Ovary (tissue), 3 donors: ENCODE measurements at regions not wholly inside any gene's neighbourhood (a gene's known extent, or its start where the extent isn't known, plus 50 kb on each side); places are given as distances from the start of the nearest gene placed in this dataset.

ENCODE experiments used
- EP300 ChIP-seq: sonication (generic); formaldehyde crosslinking; IDR thresholded peaks from one replicate; pipeline ENCODE4 v1.6.1; 2017; ENCODE audit warnings: antibody characterized with exemption
- POLR2A ChIP-seq: fragments of 450-650 bp; IDR thresholded peaks from one replicate; pipeline ENCODE4 v1.6.1; 2017; ENCODE audit warnings: antibody characterized with exemption, mild to moderate bottlenecking, moderate library complexity
- TF ChIP-seq, protein P1 (sequence below), 3 donors: fragments of 450-650 bp in 2 of 3; fragments of 200-600 bp in 1 of 3; IDR thresholded peaks; one replicate each; pipeline versions ENCODE4 v1.5.1 to v1.8.0; 2016 to 2022; ENCODE audit warnings: antibody characterized with exemption in 3 of 3, mild to moderate bottlenecking in 1 of 3
- donor health status: DM: no; HTN: no; CAD: no.

DNA sequence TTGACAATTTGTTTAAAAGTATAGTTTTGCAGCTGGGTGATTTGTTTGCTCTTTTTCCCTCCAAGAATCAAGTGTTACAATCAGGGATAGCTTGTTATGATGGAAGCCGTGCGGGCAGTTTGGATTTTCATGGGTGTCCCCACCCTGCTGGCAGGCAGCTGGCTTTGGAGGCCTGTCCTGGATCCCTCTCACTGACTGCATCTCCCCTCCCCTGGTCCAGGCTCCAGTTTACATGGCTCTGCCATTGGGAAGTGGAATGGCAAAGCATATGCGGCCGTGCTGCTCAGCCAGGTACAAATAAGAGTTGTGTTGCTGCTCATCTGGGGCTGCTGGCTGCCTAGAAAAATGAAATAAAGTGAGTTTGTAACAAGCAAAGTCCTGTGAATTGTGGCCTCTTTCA, 76.0 kb downstream of the CXCL12 start:
- TF ChIP-seq, protein P1, sequence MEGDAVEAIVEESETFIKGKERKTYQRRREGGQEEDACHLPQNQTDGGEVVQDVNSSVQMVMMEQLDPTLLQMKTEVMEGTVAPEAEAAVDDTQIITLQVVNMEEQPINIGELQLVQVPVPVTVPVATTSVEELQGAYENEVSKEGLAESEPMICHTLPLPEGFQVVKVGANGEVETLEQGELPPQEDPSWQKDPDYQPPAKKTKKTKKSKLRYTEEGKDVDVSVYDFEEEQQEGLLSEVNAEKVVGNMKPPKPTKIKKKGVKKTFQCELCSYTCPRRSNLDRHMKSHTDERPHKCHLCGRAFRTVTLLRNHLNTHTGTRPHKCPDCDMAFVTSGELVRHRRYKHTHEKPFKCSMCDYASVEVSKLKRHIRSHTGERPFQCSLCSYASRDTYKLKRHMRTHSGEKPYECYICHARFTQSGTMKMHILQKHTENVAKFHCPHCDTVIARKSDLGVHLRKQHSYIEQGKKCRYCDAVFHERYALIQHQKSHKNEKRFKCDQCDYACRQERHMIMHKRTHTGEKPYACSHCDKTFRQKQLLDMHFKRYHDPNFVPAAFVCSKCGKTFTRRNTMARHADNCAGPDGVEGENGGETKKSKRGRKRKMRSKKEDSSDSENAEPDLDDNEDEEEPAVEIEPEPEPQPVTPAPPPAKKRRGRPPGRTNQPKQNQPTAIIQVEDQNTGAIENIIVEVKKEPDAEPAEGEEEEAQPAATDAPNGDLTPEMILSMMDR (IDR thresholded peaks at IDR 0.05), result no peak
- TF ChIP-seq POLR2A (no peak), EP300 (no peak)
